ENCODE measurements at regions not wholly inside any gene's neighbourhood (a gene's known extent, or its start where the extent isn't known, plus 50 kb on each side); places are given as distances from the start of the nearest gene placed in this dataset.

DNA sequence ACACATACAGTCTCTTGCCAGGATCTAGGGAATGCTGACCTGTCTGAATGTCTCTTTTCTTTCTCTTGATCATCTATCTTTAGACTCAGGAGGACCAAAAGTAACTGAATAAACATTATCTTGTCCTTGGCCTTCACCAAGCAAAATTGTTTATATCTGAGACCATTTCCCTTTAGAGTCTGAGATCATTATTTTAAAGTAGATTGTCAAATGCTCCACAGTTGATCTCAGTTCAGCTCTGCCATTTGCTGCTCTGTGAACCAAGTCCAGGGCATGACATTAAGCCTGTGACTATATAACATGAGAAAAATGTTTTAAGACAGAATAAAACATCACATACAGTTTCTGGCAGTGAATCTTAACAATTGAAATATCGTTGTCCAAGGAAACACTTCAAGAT lies 148.3 kb upstream of the NRSN1 start:
- H3K4me3 ChIP-seq (ENCODE audit: low read depth, low read length) = no peak overlapping the region
- no peak for DNase-seq (ENCODE audit: low read depth)
- TF ChIP-seq CTCF (conservative IDR thresholded peaks at IDR 0.05; ENCODE audit: low read depth, low read length) = no peak

DNA sequence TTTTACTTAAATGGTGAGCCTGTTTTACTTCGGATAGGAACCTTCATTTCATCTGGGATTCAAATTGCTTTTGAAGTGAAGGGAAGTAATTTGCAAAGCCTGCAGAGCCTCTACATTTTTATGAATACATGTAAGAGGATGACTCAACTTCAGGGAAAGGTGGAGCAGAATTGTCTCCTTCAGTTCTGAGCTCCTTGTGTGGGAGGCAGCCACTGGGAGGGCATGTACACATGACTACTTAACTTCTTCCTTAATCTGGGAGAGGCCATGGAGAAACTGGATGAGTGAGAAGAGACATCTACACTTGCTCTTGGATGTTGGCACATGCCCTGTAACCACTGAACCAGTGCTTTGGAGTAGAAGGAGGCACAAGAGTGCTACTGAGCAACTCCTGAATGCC lies 145.1 kb upstream of the NRSN1 start:
- no peak for TF ChIP-seq CTCF (conservative IDR thresholded peaks at IDR 0.05; ENCODE audit: low read depth, low read length)
- no peak for DNase-seq (ENCODE audit: low read depth)
- no peak overlapping the region for H3K4me3 ChIP-seq (ENCODE audit: low read depth, low read length)

GRCh38 chr6:23981923-23982322 lies 144.1 kb upstream of the NRSN1 start:
- TF ChIP-seq CTCF (conservative IDR thresholded peaks at IDR 0.05; ENCODE audit: low read depth, low read length) = no peak
- H3K4me3 ChIP-seq (ENCODE audit: low read depth, low read length) = no peak overlapping the region
- DNase-seq (ENCODE audit: low read depth) = no peak

GRCh38 chr6:23983735-23984134 lies 142.3 kb upstream of the NRSN1 start:
- no peak overlapping the region for H3K4me3 ChIP-seq (ENCODE audit: low read depth, low read length)
- DNase-seq (ENCODE audit: low read depth) = no peak
- TF ChIP-seq CTCF (conservative IDR thresholded peaks at IDR 0.05; ENCODE audit: low read depth, low read length) = no peak

- no peak for TF ChIP-seq CTCF (conservative IDR thresholded peaks at IDR 0.05; ENCODE audit: low read depth, low read length)
- H3K4me3 ChIP-seq (ENCODE audit: low read depth, low read length) = no peak overlapping the region
- no peak for DNase-seq (ENCODE audit: low read depth)
Observed at GRCh38 chr6:23985015-23985414, 141.0 kb upstream of the NRSN1 start.

DNA sequence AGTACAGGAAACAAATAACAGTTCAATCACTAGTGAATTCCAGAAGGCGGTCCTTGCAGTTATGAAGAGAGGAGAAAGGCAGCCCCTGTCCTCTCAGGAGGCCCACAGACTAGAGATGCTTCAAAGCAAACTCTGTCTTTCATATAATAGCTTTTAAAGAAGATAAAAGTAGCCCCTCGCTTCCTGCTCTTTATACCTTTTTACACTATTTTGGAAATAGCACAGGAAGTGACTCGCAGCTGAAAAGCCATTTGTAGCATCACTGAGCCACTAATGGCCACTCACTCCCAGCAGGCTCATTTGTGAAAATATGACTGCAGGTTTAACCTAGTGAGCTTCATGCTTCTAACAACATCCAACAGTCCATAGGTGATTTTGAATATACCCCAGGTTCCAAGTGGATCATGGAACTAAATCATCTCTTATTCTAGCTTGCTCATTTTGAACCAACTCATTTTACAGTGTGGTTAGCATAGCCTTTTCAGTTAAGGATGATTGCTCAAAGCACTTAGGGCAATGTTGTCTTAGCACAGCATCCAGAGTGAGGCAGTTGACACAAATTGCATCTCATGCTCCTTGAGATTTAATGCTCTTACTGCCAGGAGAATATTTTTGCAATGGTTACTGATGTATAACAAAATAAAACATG lies 136.0 kb upstream of the NRSN1 start:
- no peak overlapping the region for H3K4me3 ChIP-seq (ENCODE audit: low read depth, low read length)
- DNase-seq (ENCODE audit: low read depth) = no peak
- no peak for TF ChIP-seq CTCF (conservative IDR thresholded peaks at IDR 0.05; ENCODE audit: low read depth, low read length)

- TF ChIP-seq CTCF (conservative IDR thresholded peaks at IDR 0.05; ENCODE audit: low read depth, low read length) = no peak
- DNase-seq (ENCODE audit: low read depth) = no peak
- H3K4me3 ChIP-seq (ENCODE audit: low read depth, low read length) = no peak overlapping the region
Observed at GRCh38 chr6:23994013-23994412, 132.0 kb upstream of the NRSN1 start.
